HL-60 (cell line): ENCODE measurements at regions not wholly inside any gene's neighbourhood (a gene's known extent, or its start where the extent isn't known, plus 50 kb on each side); places are given as distances from the start of the nearest gene placed in this dataset.

Experiments
- CTCF ChIP-seq: IDR thresholded peaks from one replicate; pipeline ENCODE4 v1.5.1; 2011; ENCODE audit warnings: low read length, control low read depth, inconsistent platforms; ENCODE audit not compliant: insufficient read depth
- POLR2AphosphoS5 ChIP-seq: IDR thresholded peaks from 2 replicates; pipeline ENCODE4 v1.6.1; 2012; ENCODE audit warnings: low read depth
- SPI1 ChIP-seq: IDR thresholded peaks from 2 replicates; pipeline ENCODE4 v1.6.1; 2012; ENCODE audit warnings: low read depth, mild to moderate bottlenecking, borderline replicate concordance

GRCh38 chr5:168162464-168162863 lies 129.0 kb upstream of the WWC1 start:
- TF ChIP-seq CTCF (no peak), POLR2AphosphoS5 (no peak), SPI1 (no peak)
